ENCODE measurements at regions not wholly inside any gene's neighbourhood (a gene's known extent, or its start where the extent isn't known, plus 50 kb on each side); places are given as distances from the start of the nearest gene placed in this dataset.

DNA sequence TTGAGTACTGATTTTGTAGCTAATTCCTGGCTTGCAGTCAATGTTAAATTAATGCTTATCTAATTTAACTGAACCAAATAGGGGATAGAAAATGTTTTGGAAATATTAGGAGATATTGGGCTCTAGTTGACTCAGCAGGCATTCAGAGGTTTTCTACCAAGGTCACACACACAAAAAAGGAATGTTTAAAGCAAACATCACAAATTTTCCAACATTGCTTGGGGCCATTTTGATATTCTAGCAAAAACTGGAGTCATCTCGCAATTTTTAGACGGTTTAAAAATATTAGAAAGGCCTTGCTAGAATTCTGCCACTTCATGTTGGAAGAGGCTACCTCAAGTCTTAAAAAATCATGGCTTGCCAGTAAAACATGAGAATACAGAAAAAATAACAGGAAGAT is 2082.1 kb upstream of the RAG2 start:
- TF ChIP-seq CTCF (IDR thresholded peaks at IDR 0.05; ENCODE audit: unreplicated experiment), result no peak
- Mint-ChIP-seq H3K27ac (ENCODE audit: unreplicated experiment) (no peak overlapping the region), H3K9me3 (ENCODE audit: unreplicated experiment) (no peaks in the 10 kb centered on the region), H3K4me3 (ENCODE audit: unreplicated experiment) (no peak overlapping the region), H3K36me3 (ENCODE audit: low read depth, unreplicated experiment) (no peaks in the 10 kb centered on the region), H3K4me1 (ENCODE audit: unreplicated experiment) (peaks cover 3% of the 10 kb centered on the region), H3K27me3 (ENCODE audit: unreplicated experiment) (no peaks in the 10 kb centered on the region)
- no peak for DNase-seq (ENCODE audit: low spot score)

DNA sequence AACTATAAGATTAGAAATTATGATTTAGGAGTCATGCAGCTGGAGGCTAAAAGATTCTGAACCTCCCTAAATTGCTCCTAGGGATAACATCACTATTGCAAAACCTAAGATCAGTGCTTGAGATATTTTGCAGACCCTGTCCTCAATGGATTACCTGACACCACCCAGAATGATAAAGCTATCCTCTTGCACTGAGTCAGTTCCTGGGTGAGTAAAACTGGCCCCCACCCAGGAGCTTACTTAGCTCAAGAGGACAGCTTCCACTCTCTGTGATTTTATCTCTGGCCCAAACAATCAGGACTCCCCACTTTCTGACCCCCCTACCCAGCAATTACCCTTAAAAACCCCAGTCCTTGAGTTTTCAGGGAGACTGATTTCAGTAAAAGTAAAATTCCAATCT is 2074.4 kb upstream of the RAG2 start:
- H3K9me3 Mint-ChIP-seq (ENCODE audit: unreplicated experiment), result peaks cover 3% of the 10 kb centered on the region
- no peaks in the 10 kb centered on the region for H3K27me3 Mint-ChIP-seq (ENCODE audit: unreplicated experiment)

DNA sequence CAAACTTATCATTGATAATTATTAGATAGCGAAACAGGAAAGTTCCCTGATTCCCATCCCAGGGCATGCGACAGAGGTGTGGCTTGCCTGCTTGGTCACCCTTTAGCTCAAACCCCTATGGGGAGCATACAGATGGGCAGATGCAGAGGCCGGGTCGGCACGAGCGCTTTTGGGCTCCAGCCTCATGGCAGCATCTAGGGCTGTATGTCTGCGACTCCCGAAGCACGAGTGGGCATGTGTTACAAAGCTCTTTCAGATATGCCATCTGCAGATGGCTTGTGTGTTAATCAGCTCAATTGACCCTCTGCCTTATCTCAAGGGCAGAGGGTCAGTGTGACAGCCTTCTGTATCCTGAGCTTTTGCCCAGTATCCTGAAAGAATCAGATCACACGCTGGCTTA is 2069.3 kb upstream of the RAG2 start:
- Mint-ChIP-seq H3K4me3 (ENCODE audit: unreplicated experiment) (no peak overlapping the region), H3K36me3 (ENCODE audit: low read depth, unreplicated experiment) (no peaks in the 10 kb centered on the region), H3K9me3 (ENCODE audit: unreplicated experiment) (peaks cover 3% of the 10 kb centered on the region), H3K27me3 (ENCODE audit: unreplicated experiment) (no peaks in the 10 kb centered on the region), H3K4me1 (ENCODE audit: unreplicated experiment) (no peaks in the 10 kb centered on the region), H3K27ac (ENCODE audit: unreplicated experiment) (no peak overlapping the region)
- DNase-seq (ENCODE audit: low spot score), result no peak
- no peak for TF ChIP-seq CTCF (IDR thresholded peaks at IDR 0.05; ENCODE audit: unreplicated experiment)

More for the DNA sequence above, 2074.4 kb upstream of the RAG2 start:
- Mint-ChIP-seq H3K27ac (ENCODE audit: unreplicated experiment) (no peak overlapping the region), H3K4me3 (ENCODE audit: unreplicated experiment) (no peak overlapping the region), H3K4me1 (ENCODE audit: unreplicated experiment) (peaks cover 3% of the 10 kb centered on the region), H3K36me3 (ENCODE audit: low read depth, unreplicated experiment) (no peaks in the 10 kb centered on the region)
- no peak for DNase-seq (ENCODE audit: low spot score)
- no peak for TF ChIP-seq CTCF (IDR thresholded peaks at IDR 0.05; ENCODE audit: unreplicated experiment)

- Mint-ChIP-seq H3K27me3 (ENCODE audit: unreplicated experiment) (no peaks in the 10 kb centered on the region), H3K36me3 (ENCODE audit: low read depth, unreplicated experiment) (no peaks in the 10 kb centered on the region), H3K4me3 (ENCODE audit: unreplicated experiment) (no peak overlapping the region), H3K9me3 (ENCODE audit: unreplicated experiment) (no peaks in the 10 kb centered on the region), H3K27ac (ENCODE audit: unreplicated experiment) (no peak overlapping the region), H3K4me1 (ENCODE audit: unreplicated experiment) (no peaks in the 10 kb centered on the region)
- no peak for DNase-seq (ENCODE audit: low spot score)
- TF ChIP-seq CTCF (IDR thresholded peaks at IDR 0.05; ENCODE audit: unreplicated experiment), result no peak
Observed at GRCh38 chr11:38648604-38649003, 2050.6 kb upstream of the RAG2 start.

GRCh38 chr11:38646382-38646781 is 2048.3 kb upstream of the RAG2 start:
- no peak for DNase-seq (ENCODE audit: low spot score)
- Mint-ChIP-seq H3K4me1 (ENCODE audit: unreplicated experiment) (no peaks in the 10 kb centered on the region), H3K9me3 (ENCODE audit: unreplicated experiment) (no peaks in the 10 kb centered on the region), H3K27me3 (ENCODE audit: unreplicated experiment) (no peaks in the 10 kb centered on the region), H3K27ac (ENCODE audit: unreplicated experiment) (no peak overlapping the region), H3K36me3 (ENCODE audit: low read depth, unreplicated experiment) (no peaks in the 10 kb centered on the region), H3K4me3 (ENCODE audit: unreplicated experiment) (no peak overlapping the region)
- TF ChIP-seq CTCF (IDR thresholded peaks at IDR 0.05; ENCODE audit: unreplicated experiment), result no peak
